Esophagus muscularis mucosa (tissue), 4 donors: ENCODE measurements at regions not wholly inside any gene's neighbourhood (a gene's known extent, or its start where the extent isn't known, plus 50 kb on each side); places are given as distances from the start of the nearest gene placed in this dataset.

Source experiments
- DNase-seq: peaks from one replicate; pipeline ENCODE4 v3.0.0-alpha.2; 2017; ENCODE audit errors: extremely low spot score
- H3K27ac ChIP-seq, 4 donors: fragments of 200-600 bp; sonication (generic); replicated peaks in 1 of 4; 1 replicate in 3 of 4; 2 replicates in 1 of 4; pipeline ENCODE4 v1.5.1; 2016 to 2019; ENCODE audit warnings: mild to moderate bottlenecking in 1 of 4
- H3K27me3 ChIP-seq, 4 donors: fragments of 200-600 bp; sonication (generic); one replicate each; pipeline versions ENCODE4 v1.5.1 to v1.6.0; 2016 to 2019
- H3K36me3 ChIP-seq, 4 donors: fragments of 200-600 bp; sonication (generic); one replicate each; pipeline ENCODE4 v1.5.1; 2016 to 2019
- H3K4me1 ChIP-seq, 4 donors: fragments of 200-600 bp; sonication (generic); one replicate each; pipeline ENCODE4 v1.5.1; 2016 to 2019
- H3K4me3 ChIP-seq, 4 donors: fragments of 200-600 bp; sonication (generic); 1 replicate in 2 of 4; 2 replicates in 2 of 4; pipeline ENCODE4 v1.5.1; 2016 to 2019; ENCODE audit warnings: mild to moderate bottlenecking in 4 of 4, moderate library complexity in 1 of 4
- H3K9me3 ChIP-seq, 4 donors: fragments of 200-600 bp; sonication (generic); 1 replicate in 3 of 4; 2 replicates in 1 of 4; pipeline ENCODE4 v1.5.1; 2016 to 2019
- CTCF ChIP-seq, 3 experiments: fragments of 200-600 bp in 2 of 3; fragments of 450-650 bp in 1 of 3; sonication (generic) in 2 of 3; IDR thresholded peaks; one replicate each; pipeline ENCODE4 v1.5.1; 2017 to 2019; ENCODE audit warnings: antibody characterized with exemption in 3 of 3, mild to moderate bottlenecking in 2 of 3, moderate library complexity in 1 of 3
- EP300 ChIP-seq: sonication (generic); formaldehyde crosslinking; IDR thresholded peaks from one replicate; pipeline ENCODE4 v1.6.1; 2017; ENCODE audit warnings: antibody characterized with exemption
- POLR2A ChIP-seq: fragments of 450-650 bp; IDR thresholded peaks from one replicate; pipeline ENCODE4 v1.6.1; 2017; ENCODE audit warnings: antibody characterized with exemption, moderate library complexity, mild to moderate bottlenecking, low read depth
- POLR2AphosphoS5 ChIP-seq, 2 donors: sonication (generic); formaldehyde crosslinking; IDR thresholded peaks; one replicate each; pipeline ENCODE4 v1.6.1; 2017; ENCODE audit warnings: antibody characterized with exemption in 2 of 2
- WGBS: methylation state at CpG from one replicate; pipeline ENCODE4 v1.1.5; 2018; 5-methylcytosine and 5-hydroxymethylcytosine counted together
- intact Hi-C: fragments of 100-400 bp; cut with DNase I; formaldehyde crosslinking; loops from one replicate; pipeline ENCODE4 v1.15.1; 2023

DNA sequence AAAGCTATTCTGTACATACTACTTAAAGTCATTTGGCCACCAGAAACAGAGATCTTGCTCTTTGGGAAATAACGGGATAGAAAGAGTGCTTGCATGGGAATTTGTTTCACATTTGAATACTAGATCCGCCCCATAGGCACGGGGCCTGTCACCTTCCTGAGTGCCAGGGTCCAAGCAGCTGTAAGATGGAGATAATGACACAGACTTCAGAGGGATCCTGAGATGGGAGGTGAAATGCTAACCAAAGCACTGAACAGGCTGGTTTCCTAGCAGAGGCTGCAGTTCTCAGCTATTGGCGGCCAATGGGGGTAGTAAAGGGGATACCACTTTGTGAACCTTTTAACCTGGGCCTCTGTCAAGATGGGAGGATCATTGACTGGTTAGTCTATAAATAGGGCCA lies 225.4 kb downstream of the IRF8 start:
- H3K27me3 ChIP-seq: peaks cover 0 to 9% (median 0%) of the 10 kb centered on the region in 4 donors
- H3K4me1 ChIP-seq: peaks cover 0 to 6% (median 0%) of the 10 kb centered on the region in 4 donors
- intact Hi-C loops: loop anchor here (5.0 kb wide), 1 partner anchor 58 kb away; no protein-coding TSS in a partner anchor
- no peaks in the 10 kb centered on the region for H3K9me3 ChIP-seq
- no peak overlapping the region for H3K27ac ChIP-seq
- no peak for DNase-seq
- 78% methylated on average over 4 of the region's 4 CpGs for WGBS
- H3K36me3 ChIP-seq: no peaks in the 10 kb centered on the region
- TF ChIP-seq EP300: no peak
- no peak overlapping the region for H3K4me3 ChIP-seq

DNA sequence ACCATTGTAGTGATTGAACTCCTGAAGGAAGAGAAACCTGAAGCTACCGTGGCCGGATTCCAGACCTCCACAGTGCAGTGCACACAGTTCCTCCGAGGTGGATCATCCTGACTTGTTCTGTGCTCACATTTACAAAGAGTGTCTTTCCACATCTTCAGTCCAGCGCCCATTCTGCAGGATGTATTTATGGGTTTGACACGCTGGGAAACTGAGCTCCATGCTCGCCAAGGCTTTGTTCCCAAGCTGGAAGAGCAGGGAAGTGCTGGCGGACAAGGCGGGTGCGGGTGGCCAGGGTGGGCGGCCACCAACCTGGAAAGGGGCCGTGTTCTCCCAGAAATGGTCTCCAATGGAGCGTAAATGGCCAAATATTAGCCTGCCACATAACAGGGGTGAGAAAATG lies 227.9 kb downstream of the IRF8 start:
- no peaks in the 10 kb centered on the region for H3K4me1 ChIP-seq
- H3K9me3 ChIP-seq: no peaks in the 10 kb centered on the region
- H3K4me3 ChIP-seq: no peak overlapping the region
- no peaks in the 10 kb centered on the region for H3K36me3 ChIP-seq
- intact Hi-C loops: no loop called here
- no peak for DNase-seq
- WGBS: 82% methylated on average over 11 of the region's 12 CpGs
- H3K27ac ChIP-seq: no peak overlapping the region
- H3K27me3 ChIP-seq: peaks cover 0 to 9% (median 0%) of the 10 kb centered on the region in 4 donors
- TF ChIP-seq POLR2A (no peak), POLR2AphosphoS5 (IDR thresholded peaks at IDR 0.05) (no peak)

- H3K9me3 ChIP-seq: no peaks in the 10 kb centered on the region
- 90% methylated on average over 13 of the region's 13 CpGs for WGBS
- no peaks in the 10 kb centered on the region for H3K36me3 ChIP-seq
- DNase-seq: no peak
- TF ChIP-seq EP300 (no peak), POLR2A (no peak), POLR2AphosphoS5 (IDR thresholded peaks at IDR 0.05) (no peak), CTCF (IDR thresholded peaks at IDR 0.05) (no peak)
- intact Hi-C loops: no loop called here
- H3K27me3 ChIP-seq: peaks cover 0 to 6% (median 0%) of the 10 kb centered on the region in 4 donors
- H3K4me3 ChIP-seq: no peak overlapping the region
- H3K27ac ChIP-seq: no peak overlapping the region
- no peaks in the 10 kb centered on the region for H3K4me1 ChIP-seq
These were observed 228.4 kb downstream of the IRF8 start for GRCh38 chr16:86127366-86127765.

DNA sequence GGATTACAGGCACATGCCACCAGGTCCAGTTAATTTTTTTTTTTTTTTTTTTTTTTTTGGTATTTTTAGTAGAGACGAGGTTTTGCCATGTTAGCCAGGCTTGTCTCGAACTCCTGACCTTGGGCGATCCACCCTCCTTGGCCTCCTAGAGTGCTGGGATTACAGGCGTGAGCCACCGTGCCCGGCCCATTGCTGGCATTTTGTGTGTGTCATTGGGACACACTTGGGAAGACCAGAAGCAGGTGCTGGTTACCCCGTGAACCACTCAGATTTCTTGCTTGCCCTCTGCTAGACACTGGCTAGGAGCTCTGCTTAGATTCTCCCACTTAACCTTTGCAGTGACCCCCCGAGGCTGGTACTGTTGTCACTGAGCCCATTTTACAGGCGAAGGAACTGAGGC lies 229.3 kb downstream of the IRF8 start:
- no peak for TF ChIP-seq POLR2A
- TF ChIP-seq POLR2AphosphoS5 (IDR thresholded peaks at IDR 0.05): no peak
- TF ChIP-seq CTCF (IDR thresholded peaks at IDR 0.05): no peak
- WGBS: 95% methylated on average over 9 of the region's 9 CpGs
- no peak overlapping the region for H3K4me3 ChIP-seq
- H3K27ac ChIP-seq: no peak overlapping the region
- H3K36me3 ChIP-seq: no peaks in the 10 kb centered on the region
- H3K4me1 ChIP-seq: no peaks in the 10 kb centered on the region
- intact Hi-C loops: no loop called here
- H3K27me3 ChIP-seq: no peaks in the 10 kb centered on the region
- H3K9me3 ChIP-seq: no peaks in the 10 kb centered on the region
- no peak for DNase-seq

GRCh38 chr16:86129541-86129940 lies 230.6 kb downstream of the IRF8 start:
- Histone ChIP-seq H3K4me1 (no peaks in the 10 kb centered on the region), H3K27ac (no peak overlapping the region), H3K36me3 (no peaks in the 10 kb centered on the region), H3K27me3 (no peaks in the 10 kb centered on the region), H3K4me3 (no peak overlapping the region), H3K9me3 (no peaks in the 10 kb centered on the region)
- intact Hi-C loops: no loop called here
- no peak for TF ChIP-seq POLR2AphosphoS5 (IDR thresholded peaks at IDR 0.05)
- 65% methylated on average over 3 of the region's 3 CpGs for WGBS
- DNase-seq: no peak

DNA sequence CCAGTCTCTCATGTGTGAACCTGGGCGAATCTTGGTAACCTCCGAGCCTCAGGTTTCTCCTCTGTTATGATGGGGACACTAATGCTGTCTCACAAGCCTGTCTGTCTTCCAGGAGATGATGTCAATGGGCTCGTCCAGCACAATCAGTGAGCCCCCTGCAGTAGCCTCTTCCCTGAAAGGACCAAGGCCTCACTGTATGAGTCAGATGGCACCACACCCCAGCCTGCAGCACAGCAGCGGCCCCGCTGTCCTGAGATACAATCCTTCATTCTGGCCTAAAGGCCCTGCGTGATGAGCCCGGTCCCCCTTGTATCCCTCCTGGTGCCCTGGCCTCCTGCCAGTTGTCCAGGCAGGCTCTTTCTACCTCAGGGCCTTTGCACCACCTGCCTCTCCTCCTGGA lies 234.4 kb downstream of the IRF8 start:
- H3K27ac ChIP-seq: no peak overlapping the region
- no peaks in the 10 kb centered on the region for H3K36me3 ChIP-seq
- H3K4me3 ChIP-seq: no peak overlapping the region
- H3K9me3 ChIP-seq: peaks cover 0 to 6% (median 0%) of the 10 kb centered on the region in 4 donors
- H3K27me3 ChIP-seq: no peaks in the 10 kb centered on the region
- H3K4me1 ChIP-seq: no peaks in the 10 kb centered on the region
- TF ChIP-seq EP300: no peak
- TF ChIP-seq POLR2AphosphoS5 (IDR thresholded peaks at IDR 0.05): no peak
- TF ChIP-seq POLR2A: no peak
- no peak for TF ChIP-seq CTCF (IDR thresholded peaks at IDR 0.05)
- DNase-seq: no peak
- 94% methylated on average over 4 of the region's 7 CpGs for WGBS
- intact Hi-C loops: no loop called here
